ENCODE measurements at regions not wholly inside any gene's neighbourhood (a gene's known extent, or its start where the extent isn't known, plus 50 kb on each side); places are given as distances from the start of the nearest gene placed in this dataset.
A peak's percentile ranks its signal among the peaks of the same experiment; 100 is the strongest.

DNA sequence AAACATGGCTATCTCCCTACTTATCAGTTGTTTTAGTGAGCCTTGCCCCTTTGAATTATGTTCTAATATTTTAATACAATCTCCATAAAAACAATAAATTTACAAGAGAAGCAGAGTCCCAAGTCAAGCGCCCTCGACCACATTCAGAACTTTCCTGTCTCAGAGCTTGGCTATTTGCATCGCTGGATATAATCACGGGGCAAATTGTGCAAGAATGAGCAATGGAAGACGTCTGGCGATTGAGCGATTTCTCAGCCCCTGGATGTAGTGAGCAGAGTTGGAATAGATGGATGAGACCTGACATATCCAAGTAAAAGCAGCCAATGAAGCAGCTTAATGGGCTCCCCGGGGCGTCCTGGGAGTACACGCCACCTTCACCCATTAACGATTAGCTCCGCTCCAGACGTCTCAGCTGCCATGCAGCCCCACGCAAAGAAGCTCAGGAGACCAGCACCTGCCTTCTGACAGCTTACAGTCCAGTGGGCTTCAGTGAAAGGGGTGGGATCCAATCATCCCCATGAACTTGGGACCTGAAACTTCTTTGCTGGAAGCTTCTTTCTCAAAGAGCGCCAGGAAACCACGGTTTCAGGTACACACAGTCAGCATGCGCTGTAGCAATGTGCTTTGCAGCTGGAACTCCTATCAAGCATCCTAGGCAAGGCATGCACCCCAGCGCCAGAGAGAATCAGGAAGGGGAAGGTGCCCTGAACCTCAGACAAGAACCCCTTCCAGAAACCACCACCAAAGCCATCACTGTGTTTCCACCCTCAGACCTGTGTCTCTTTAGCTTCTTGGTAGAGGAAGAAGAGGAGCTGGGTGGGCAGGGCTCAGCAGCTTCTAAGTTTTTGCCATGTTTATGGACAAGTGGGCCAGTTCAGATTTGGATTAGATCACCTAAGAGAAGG lies 92.0 kb upstream of the IRX4 start:
- Histone ChIP-seq H3K4me1 (ENCODE audit: control insufficient read depth, insufficient read depth, low read length) (no peaks in the 10 kb centered on the region), H3K27ac (ENCODE audit: low read length) (no peak overlapping the region), H3K9me3 (replicated peaks; ENCODE audit: control insufficient read depth, low read depth, low read length) (no peaks in the 10 kb centered on the region), H3K36me3 (ENCODE audit: control insufficient read depth, insufficient read depth, low read length) (no peaks in the 10 kb centered on the region), H3K4me3 (ENCODE audit: low read length) (no peak overlapping the region), H3K27me3 (ENCODE audit: control insufficient read depth, insufficient read depth, low read length) (peaks cover 2% of the 10 kb centered on the region)
- DNase-seq: no peak
- 85% methylated on average over 14 of the region's 18 CpGs for WGBS (ENCODE audit: insufficient coverage)

GRCh38 chr5:1974081-1974480 lies 91.4 kb upstream of the IRX4 start:
- Histone ChIP-seq H3K9me3 (replicated peaks; ENCODE audit: control insufficient read depth, low read depth, low read length) (no peaks in the 10 kb centered on the region), H3K27ac (ENCODE audit: low read length) (no peak overlapping the region), H3K36me3 (ENCODE audit: control insufficient read depth, insufficient read depth, low read length) (no peaks in the 10 kb centered on the region), H3K4me1 (ENCODE audit: control insufficient read depth, insufficient read depth, low read length) (no peaks in the 10 kb centered on the region), H3K4me3 (ENCODE audit: low read length) (no peak overlapping the region), H3K27me3 (ENCODE audit: control insufficient read depth, insufficient read depth, low read length) (peaks cover 2% of the 10 kb centered on the region)
- no CpG with 5 or more reads among the region's 6 CpGs for WGBS (ENCODE audit: insufficient coverage)
- no peak for DNase-seq

GRCh38 chr5:1973391-1974013 lies 90.8 kb upstream of the IRX4 start:
- Histone ChIP-seq H3K27ac (ENCODE audit: low read length) (no peak overlapping the region), H3K4me3 (ENCODE audit: low read length) (no peak overlapping the region), H3K27me3 (ENCODE audit: control insufficient read depth, insufficient read depth, low read length) (peaks cover 2% of the 10 kb centered on the region), H3K4me1 (ENCODE audit: control insufficient read depth, insufficient read depth, low read length) (no peaks in the 10 kb centered on the region), H3K9me3 (replicated peaks; ENCODE audit: control insufficient read depth, low read depth, low read length) (no peaks in the 10 kb centered on the region), H3K36me3 (ENCODE audit: control insufficient read depth, insufficient read depth, low read length) (no peaks in the 10 kb centered on the region)
- no peak for DNase-seq
- 74% methylated on average over 17 of the region's 21 CpGs for WGBS (ENCODE audit: insufficient coverage)

DNA sequence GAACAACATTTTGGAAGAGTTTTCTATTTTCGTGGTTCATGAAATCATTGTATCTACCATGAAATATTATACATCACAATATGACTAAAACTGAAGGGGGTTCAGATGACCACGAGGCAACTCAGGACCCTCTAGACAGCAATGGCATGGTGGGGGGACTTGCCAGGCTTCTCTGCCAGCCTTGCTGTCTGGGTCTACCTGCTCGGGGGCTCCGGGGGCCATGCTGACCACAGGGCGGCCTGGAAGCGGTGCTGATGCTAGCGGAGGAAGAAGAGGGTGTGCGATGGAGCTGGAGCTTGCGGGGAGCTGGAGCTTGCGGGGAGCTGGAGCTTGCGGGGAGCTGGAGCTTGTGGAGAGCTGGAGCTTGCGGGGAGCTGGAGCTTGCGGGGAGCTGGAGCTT lies 89.2 kb upstream of the IRX4 start:
- WGBS (ENCODE audit: insufficient coverage): 91% methylated on average over 11 of the region's 13 CpGs
- DNase-seq: no peak
- no peaks in the 10 kb centered on the region for H3K9me3 ChIP-seq (replicated peaks; ENCODE audit: control insufficient read depth, low read depth, low read length)
- peaks cover 8% of the 10 kb centered on the region for H3K4me1 ChIP-seq (ENCODE audit: control insufficient read depth, insufficient read depth, low read length)
- H3K27me3 ChIP-seq (ENCODE audit: control insufficient read depth, insufficient read depth, low read length): peaks cover 2% of the 10 kb centered on the region
- H3K27ac ChIP-seq (ENCODE audit: low read length): no peak overlapping the region
- H3K36me3 ChIP-seq (ENCODE audit: control insufficient read depth, insufficient read depth, low read length): no peaks in the 10 kb centered on the region
- H3K4me3 ChIP-seq (ENCODE audit: low read length): no peak overlapping the region

- Histone ChIP-seq H3K4me3 (ENCODE audit: low read length) (no peak overlapping the region), H3K9me3 (replicated peaks; ENCODE audit: control insufficient read depth, low read depth, low read length) (no peaks in the 10 kb centered on the region), H3K36me3 (ENCODE audit: control insufficient read depth, insufficient read depth, low read length) (no peaks in the 10 kb centered on the region), H3K27me3 (ENCODE audit: control insufficient read depth, insufficient read depth, low read length) (no peaks in the 10 kb centered on the region), H3K4me1 (ENCODE audit: control insufficient read depth, insufficient read depth, low read length) (peaks cover 22% of the 10 kb centered on the region), H3K27ac (ENCODE audit: low read length) (peak overlapping the region; percentile 62)
- DNase-seq: peak; percentile 74
- 0% methylated on average over 1 of the region's 6 CpGs for WGBS (ENCODE audit: insufficient coverage)
These were observed 85.0 kb upstream of the IRX4 start for GRCh38 chr5:1967736-1968135.

GRCh38 chr5:1966461-1966860 lies 83.7 kb upstream of the IRX4 start:
- Histone ChIP-seq H3K4me1 (ENCODE audit: control insufficient read depth, insufficient read depth, low read length) (peaks cover 22% of the 10 kb centered on the region), H3K4me3 (ENCODE audit: low read length) (no peak overlapping the region), H3K9me3 (replicated peaks; ENCODE audit: control insufficient read depth, low read depth, low read length) (no peaks in the 10 kb centered on the region), H3K27me3 (ENCODE audit: control insufficient read depth, insufficient read depth, low read length) (no peaks in the 10 kb centered on the region), H3K27ac (ENCODE audit: low read length) (no peak overlapping the region), H3K36me3 (ENCODE audit: control insufficient read depth, insufficient read depth, low read length) (no peaks in the 10 kb centered on the region)
- no peak for DNase-seq
- 53% methylated on average over 7 of the region's 9 CpGs for WGBS (ENCODE audit: insufficient coverage)

GRCh38 chr5:1965925-1966324 lies 83.2 kb upstream of the IRX4 start:
- peak overlapping the region; percentile 25 for H3K27ac ChIP-seq (ENCODE audit: low read length)
- no peaks in the 10 kb centered on the region for H3K36me3 ChIP-seq (ENCODE audit: control insufficient read depth, insufficient read depth, low read length)
- H3K4me3 ChIP-seq (ENCODE audit: low read length): no peak overlapping the region
- H3K4me1 ChIP-seq (ENCODE audit: control insufficient read depth, insufficient read depth, low read length): peaks cover 22% of the 10 kb centered on the region
- peak; percentile 44 for DNase-seq
- 58% methylated on average over 5 of the region's 7 CpGs for WGBS (ENCODE audit: insufficient coverage)
- H3K27me3 ChIP-seq (ENCODE audit: control insufficient read depth, insufficient read depth, low read length): no peaks in the 10 kb centered on the region
- H3K9me3 ChIP-seq (replicated peaks; ENCODE audit: control insufficient read depth, low read depth, low read length): no peaks in the 10 kb centered on the region

DNA sequence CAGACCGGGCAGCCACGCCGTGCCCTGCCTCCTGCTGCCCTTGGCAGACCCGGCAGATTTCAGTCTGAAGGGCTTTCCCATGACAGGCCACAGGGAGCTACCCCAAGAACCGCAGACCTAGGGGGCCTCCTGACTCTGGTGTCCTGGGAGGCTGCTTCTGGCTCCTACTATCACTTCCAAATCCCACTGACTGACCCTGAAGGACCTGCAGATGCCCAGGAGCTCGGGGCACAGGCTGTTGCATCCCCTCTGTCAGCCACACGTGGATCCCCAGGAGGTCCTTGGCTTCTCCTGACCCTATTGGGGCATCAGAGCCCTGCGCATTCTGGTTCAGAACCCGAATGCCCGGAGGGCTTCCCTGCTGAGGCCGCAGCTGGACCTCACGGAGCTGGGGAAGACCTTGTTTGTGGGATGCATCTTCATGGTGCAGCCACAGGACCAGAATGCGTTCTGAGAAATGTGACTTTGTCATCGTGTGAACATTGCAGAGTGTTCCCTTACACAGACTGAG lies 81.3 kb upstream of the IRX4 start:
- H3K27ac ChIP-seq (ENCODE audit: low read length): no peak overlapping the region
- H3K36me3 ChIP-seq (ENCODE audit: control insufficient read depth, insufficient read depth, low read length): no peaks in the 10 kb centered on the region
- no peak overlapping the region for H3K4me3 ChIP-seq (ENCODE audit: low read length)
- H3K27me3 ChIP-seq (ENCODE audit: control insufficient read depth, insufficient read depth, low read length): no peaks in the 10 kb centered on the region
- no peaks in the 10 kb centered on the region for H3K9me3 ChIP-seq (replicated peaks; ENCODE audit: control insufficient read depth, low read depth, low read length)
- H3K4me1 ChIP-seq (ENCODE audit: control insufficient read depth, insufficient read depth, low read length): peaks cover 22% of the 10 kb centered on the region
- DNase-seq: no peak
- 85% methylated on average over 14 of the region's 14 CpGs for WGBS (ENCODE audit: insufficient coverage)

DNA sequence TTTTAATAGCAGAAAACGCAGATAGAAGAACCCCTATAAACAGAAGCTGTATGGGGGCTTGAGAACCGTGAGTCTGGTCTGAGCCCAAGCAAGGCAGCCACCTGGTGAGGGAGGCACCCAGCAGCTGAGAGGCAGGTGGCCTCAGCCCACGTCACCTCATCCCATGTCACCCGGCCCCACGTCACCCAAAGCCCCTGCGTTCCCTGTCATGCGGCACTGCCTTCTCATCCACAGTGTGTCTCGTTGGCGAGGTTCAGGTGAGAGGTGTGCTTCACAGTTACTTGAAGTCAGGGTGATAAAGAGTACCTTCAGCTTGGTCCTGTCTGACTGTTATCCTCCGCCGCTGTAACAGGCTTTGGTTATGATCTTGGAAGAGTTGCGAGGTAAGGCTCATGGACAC lies 80.6 kb upstream of the IRX4 start:
- Histone ChIP-seq H3K27ac (ENCODE audit: low read length) (no peak overlapping the region), H3K4me3 (ENCODE audit: low read length) (no peak overlapping the region), H3K36me3 (ENCODE audit: control insufficient read depth, insufficient read depth, low read length) (no peaks in the 10 kb centered on the region), H3K4me1 (ENCODE audit: control insufficient read depth, insufficient read depth, low read length) (peaks cover 22% of the 10 kb centered on the region), H3K9me3 (replicated peaks; ENCODE audit: control insufficient read depth, low read depth, low read length) (no peaks in the 10 kb centered on the region), H3K27me3 (ENCODE audit: control insufficient read depth, insufficient read depth, low read length) (no peaks in the 10 kb centered on the region)
- 100% methylated on average over 2 of the region's 12 CpGs for WGBS (ENCODE audit: insufficient coverage)
- DNase-seq: no peak

DNA sequence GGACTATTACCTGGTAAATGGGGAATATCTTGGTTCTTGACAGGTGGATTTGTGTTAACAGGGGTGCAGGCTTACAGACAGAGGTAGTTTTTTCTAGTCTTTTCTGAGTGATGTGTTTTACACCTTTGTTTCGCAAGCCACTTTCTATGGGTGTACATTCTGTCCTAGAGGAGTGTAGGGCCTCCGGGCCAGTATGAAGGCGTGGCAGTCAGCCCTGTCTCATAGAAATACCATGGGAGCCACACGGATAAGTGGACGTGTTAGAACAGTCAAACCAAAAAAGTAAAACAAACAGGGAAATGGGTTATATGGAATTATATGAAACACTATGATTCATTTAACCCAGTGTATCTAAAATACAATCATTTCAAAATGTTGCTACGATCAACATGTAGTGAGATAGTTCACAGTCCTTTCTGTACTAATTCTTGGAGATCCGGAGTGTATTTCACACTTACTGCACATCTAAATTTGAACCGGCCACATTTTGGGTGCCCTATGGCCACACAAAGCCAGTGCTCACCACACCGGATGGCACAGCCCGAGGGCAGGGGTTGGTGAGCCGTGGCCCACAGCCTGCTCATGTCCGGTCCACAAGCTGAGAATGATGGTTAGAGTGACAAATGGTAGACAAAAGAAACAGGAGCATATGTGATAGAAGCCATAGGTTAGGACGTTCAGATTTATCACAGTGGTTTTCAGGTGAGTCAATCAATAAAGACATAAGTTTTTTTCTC lies 80.1 kb upstream of the IRX4 start:
- Histone ChIP-seq H3K27ac (ENCODE audit: low read length) (no peak overlapping the region), H3K27me3 (ENCODE audit: control insufficient read depth, insufficient read depth, low read length) (no peaks in the 10 kb centered on the region), H3K9me3 (replicated peaks; ENCODE audit: control insufficient read depth, low read depth, low read length) (no peaks in the 10 kb centered on the region), H3K4me1 (ENCODE audit: control insufficient read depth, insufficient read depth, low read length) (peaks cover 19% of the 10 kb centered on the region), H3K4me3 (ENCODE audit: low read length) (no peak overlapping the region), H3K36me3 (ENCODE audit: control insufficient read depth, insufficient read depth, low read length) (no peaks in the 10 kb centered on the region)
- no peak for DNase-seq
- WGBS (ENCODE audit: insufficient coverage): 86% methylated on average over 7 of the region's 13 CpGs
